Activated T-helper 1 cell treated with anti-CD3 and anti-CD28 coated beads, Interleukin-12 subunit alpha, Interleukin-12 subunit beta, Interleukin-2, Interleukin-4 antibody, amounts not matched to agents 30 ng/mL and 10 ng/mL and 1 ng/mL, durations not matched to agents 14 hours and 24 hours and 36 hours (primary cell): ENCODE measurements at regions not wholly inside any gene's neighbourhood (a gene's known extent, or its start where the extent isn't known, plus 50 kb on each side); places are given as distances from the start of the nearest gene placed in this dataset.

Experiments
- DNase-seq: peaks from one replicate; pipeline ENCODE4 v3.0.0; 2021; ENCODE audit warnings: low spot score
- H3K27ac Mint-ChIP-seq: one replicate; pipeline ENCODE4 v1.8.0; 2021; ENCODE audit warnings: mild to moderate bottlenecking, mixed read lengths
- H3K27me3 Mint-ChIP-seq: one replicate; pipeline ENCODE4 v1.8.0; 2022; ENCODE audit warnings: mild to moderate bottlenecking, moderate library complexity, mixed read lengths; ENCODE audit not compliant: insufficient read depth
- H3K36me3 Mint-ChIP-seq: one replicate; pipeline ENCODE4 v1.8.0; 2021; ENCODE audit warnings: low read depth, mixed read lengths
- H3K4me1 Mint-ChIP-seq: one replicate; pipeline ENCODE4 v1.8.0; 2021; ENCODE audit warnings: low read depth, mixed read lengths
- H3K4me3 Mint-ChIP-seq: one replicate; pipeline ENCODE4 v1.8.0; 2021; ENCODE audit warnings: mild to moderate bottlenecking, moderate library complexity, mixed read lengths
- H3K9me3 Mint-ChIP-seq: one replicate; pipeline ENCODE4 v1.8.0; 2021; ENCODE audit warnings: mixed read lengths
- intact Hi-C: fragments of 100-400 bp; cut with micrococcal nuclease; formaldehyde crosslinking; loops from one replicate; pipeline ENCODE4 v1.15.1; 2024

DNA sequence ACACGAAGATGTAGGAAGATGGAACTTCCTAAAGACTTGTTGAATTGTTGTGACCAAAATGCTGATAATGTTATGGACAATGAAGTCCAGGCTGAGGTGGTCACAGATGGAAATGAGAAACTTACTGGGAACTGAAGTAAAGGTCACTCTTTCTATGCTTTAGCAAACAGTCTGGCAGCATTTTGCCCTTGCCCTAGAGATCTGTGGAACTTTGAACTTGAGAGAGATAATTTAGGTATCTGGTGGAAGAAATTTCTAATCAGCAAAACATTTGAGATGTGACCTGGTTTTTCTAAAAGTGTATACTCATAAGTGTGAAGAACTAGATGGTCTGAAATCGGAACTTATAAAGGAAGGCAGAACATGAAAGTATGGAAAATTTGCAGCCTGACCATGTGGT lies 1785.9 kb downstream of the PCDH7 start:
- Mint-ChIP-seq H3K9me3 (peaks cover 15% of the 10 kb centered on the region), H3K4me3 (no peak overlapping the region), H3K4me1 (no peaks in the 10 kb centered on the region), H3K27me3 (no peaks in the 10 kb centered on the region), H3K27ac (no peak overlapping the region), H3K36me3 (no peaks in the 10 kb centered on the region)
- DNase-seq: no peak
- intact Hi-C loops: no loop called here

- H3K27ac Mint-ChIP-seq: no peak overlapping the region
- intact Hi-C loops: no loop called here
- H3K27me3 Mint-ChIP-seq: no peaks in the 10 kb centered on the region
- no peaks in the 10 kb centered on the region for H3K36me3 Mint-ChIP-seq
- H3K4me3 Mint-ChIP-seq: no peak overlapping the region
- peaks cover 10% of the 10 kb centered on the region for H3K9me3 Mint-ChIP-seq
- no peak for DNase-seq
- no peaks in the 10 kb centered on the region for H3K4me1 Mint-ChIP-seq
Observed at GRCh38 chr4:32519060-32519459, 1798.9 kb downstream of the PCDH7 start.

DNA sequence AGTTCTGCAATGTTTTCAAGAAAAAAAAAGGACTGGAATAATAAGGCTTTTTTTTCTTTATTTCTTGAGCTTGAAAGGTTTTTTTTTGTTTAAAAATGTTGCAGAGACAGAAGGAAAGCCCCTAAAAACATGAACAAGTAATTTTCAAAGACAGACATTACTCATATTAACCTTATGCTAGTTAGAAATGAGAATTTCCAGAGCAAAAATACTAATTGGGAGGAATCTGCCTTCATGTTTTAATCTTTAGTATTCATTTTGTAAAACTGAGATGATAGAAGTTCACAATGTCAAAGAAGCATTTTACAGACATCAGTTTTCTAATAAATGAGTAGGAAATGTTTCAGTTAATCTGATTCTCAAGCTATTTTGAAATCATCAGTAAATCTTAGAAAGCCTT lies 1805.3 kb downstream of the PCDH7 start:
- no peaks in the 10 kb centered on the region for H3K27me3 Mint-ChIP-seq
- intact Hi-C loops: no loop called here
- no peak overlapping the region for H3K27ac Mint-ChIP-seq
- no peaks in the 10 kb centered on the region for H3K4me1 Mint-ChIP-seq
- peaks cover 11% of the 10 kb centered on the region for H3K9me3 Mint-ChIP-seq
- no peaks in the 10 kb centered on the region for H3K36me3 Mint-ChIP-seq
- no peak overlapping the region for H3K4me3 Mint-ChIP-seq
- DNase-seq: no peak

- no peaks in the 10 kb centered on the region for H3K4me1 Mint-ChIP-seq
- H3K27me3 Mint-ChIP-seq: no peaks in the 10 kb centered on the region
- peaks cover 5% of the 10 kb centered on the region for H3K9me3 Mint-ChIP-seq
- no peaks in the 10 kb centered on the region for H3K36me3 Mint-ChIP-seq
- H3K4me3 Mint-ChIP-seq: no peak overlapping the region
- intact Hi-C loops: no loop called here
- no peak overlapping the region for H3K27ac Mint-ChIP-seq
- no peak for DNase-seq
Observed at GRCh38 chr4:32544846-32545245, 1824.7 kb downstream of the PCDH7 start.

GRCh38 chr4:32551943-32552342 lies 1831.8 kb downstream of the PCDH7 start:
- Mint-ChIP-seq H3K27me3 (no peaks in the 10 kb centered on the region), H3K4me3 (no peak overlapping the region), H3K27ac (no peak overlapping the region), H3K4me1 (no peaks in the 10 kb centered on the region), H3K9me3 (no peaks in the 10 kb centered on the region), H3K36me3 (no peaks in the 10 kb centered on the region)
- intact Hi-C loops: no loop called here
- no peak for DNase-seq

GRCh38 chr4:32560306-32560705 lies 1840.1 kb downstream of the PCDH7 start:
- Mint-ChIP-seq H3K27ac (no peak overlapping the region), H3K27me3 (no peaks in the 10 kb centered on the region), H3K4me3 (no peak overlapping the region), H3K4me1 (no peaks in the 10 kb centered on the region), H3K9me3 (peaks cover 15% of the 10 kb centered on the region), H3K36me3 (no peaks in the 10 kb centered on the region)
- intact Hi-C loops: no loop called here
- DNase-seq: no peak

GRCh38 chr4:32562010-32562409 lies 1841.8 kb downstream of the PCDH7 start:
- intact Hi-C loops: no loop called here
- no peak overlapping the region for H3K4me3 Mint-ChIP-seq
- no peaks in the 10 kb centered on the region for H3K4me1 Mint-ChIP-seq
- H3K9me3 Mint-ChIP-seq: peaks cover 25% of the 10 kb centered on the region
- no peaks in the 10 kb centered on the region for H3K36me3 Mint-ChIP-seq
- H3K27ac Mint-ChIP-seq: no peak overlapping the region
- no peaks in the 10 kb centered on the region for H3K27me3 Mint-ChIP-seq
- DNase-seq: no peak

GRCh38 chr4:32564626-32565025 lies 1844.5 kb downstream of the PCDH7 start:
- intact Hi-C loops: no loop called here
- H3K4me3 Mint-ChIP-seq: no peak overlapping the region
- H3K9me3 Mint-ChIP-seq: peaks cover 19% of the 10 kb centered on the region
- H3K4me1 Mint-ChIP-seq: no peaks in the 10 kb centered on the region
- DNase-seq: no peak
- no peak overlapping the region for H3K27ac Mint-ChIP-seq
- no peaks in the 10 kb centered on the region for H3K36me3 Mint-ChIP-seq
- H3K27me3 Mint-ChIP-seq: no peaks in the 10 kb centered on the region

DNA sequence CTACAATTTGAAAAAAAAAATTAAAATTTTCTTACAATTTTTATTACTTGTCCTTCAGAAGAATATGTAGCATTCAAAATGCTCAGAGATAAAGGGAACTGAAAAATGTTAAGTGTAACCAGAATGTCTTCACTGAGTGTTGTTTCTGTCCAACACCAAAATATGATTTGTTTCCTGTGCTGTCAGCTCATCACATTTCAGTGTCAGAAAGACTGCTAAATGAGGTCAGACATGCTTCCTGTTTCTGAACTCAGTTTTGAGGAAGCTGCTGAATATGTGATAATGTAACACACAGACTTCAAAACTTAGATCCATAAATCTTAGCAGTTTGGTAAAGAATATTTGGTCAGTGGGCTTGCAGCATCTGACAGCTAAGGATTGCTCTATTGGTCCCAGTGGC lies 1849.7 kb downstream of the PCDH7 start:
- Mint-ChIP-seq H3K27ac (no peak overlapping the region), H3K4me1 (no peaks in the 10 kb centered on the region), H3K36me3 (no peaks in the 10 kb centered on the region), H3K4me3 (no peak overlapping the region), H3K9me3 (peaks cover 12% of the 10 kb centered on the region), H3K27me3 (no peaks in the 10 kb centered on the region)
- intact Hi-C loops: no loop called here
- DNase-seq: no peak

DNA sequence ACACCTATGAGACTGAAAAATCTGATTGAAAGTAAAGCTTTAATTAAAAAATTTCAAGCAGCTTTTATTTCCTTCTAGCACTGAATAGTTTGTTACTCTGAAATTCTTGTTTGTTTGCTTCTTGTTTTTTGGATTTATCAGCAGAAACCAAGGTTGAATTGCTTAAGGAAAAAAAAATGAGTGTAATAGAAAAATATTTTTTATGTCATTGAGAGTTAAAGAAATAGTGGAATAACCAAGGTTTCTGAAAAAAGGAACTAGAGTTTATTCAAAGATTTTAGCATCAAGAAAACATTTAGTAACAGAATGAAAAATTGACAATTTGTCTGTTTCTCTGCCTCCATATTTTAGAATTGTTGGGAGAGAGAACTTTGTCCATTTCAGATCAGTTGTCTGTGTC lies 1852.2 kb downstream of the PCDH7 start:
- Mint-ChIP-seq H3K4me3 (no peak overlapping the region), H3K9me3 (no peaks in the 10 kb centered on the region), H3K27me3 (no peaks in the 10 kb centered on the region), H3K27ac (no peak overlapping the region), H3K36me3 (no peaks in the 10 kb centered on the region), H3K4me1 (no peaks in the 10 kb centered on the region)
- intact Hi-C loops: no loop called here
- DNase-seq: no peak

DNA sequence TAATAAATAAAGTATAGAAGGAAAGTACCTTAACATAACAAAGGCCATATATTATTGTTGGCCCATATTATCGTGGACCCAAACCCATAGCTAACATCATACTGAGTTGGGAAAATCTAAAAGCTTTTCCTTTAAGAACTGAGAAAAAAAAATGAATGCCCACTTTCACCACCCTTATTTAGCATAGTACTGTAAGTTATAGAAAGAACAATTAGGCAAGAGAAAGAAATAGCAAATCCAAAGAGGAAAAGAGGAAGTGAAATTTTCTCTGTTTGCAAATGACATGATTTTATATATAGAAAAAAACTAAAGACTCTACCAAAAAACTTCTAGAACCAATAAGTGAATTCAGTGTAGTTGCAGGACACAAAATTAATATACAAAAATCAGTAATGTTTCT lies 1854.6 kb downstream of the PCDH7 start:
- intact Hi-C loops: no loop called here
- Mint-ChIP-seq H3K4me3 (no peak overlapping the region), H3K4me1 (no peaks in the 10 kb centered on the region), H3K27ac (no peak overlapping the region), H3K27me3 (no peaks in the 10 kb centered on the region), H3K9me3 (no peaks in the 10 kb centered on the region), H3K36me3 (no peaks in the 10 kb centered on the region)
- DNase-seq: no peak

- no peak overlapping the region for H3K4me3 Mint-ChIP-seq
- H3K27ac Mint-ChIP-seq: no peak overlapping the region
- intact Hi-C loops: no loop called here
- H3K4me1 Mint-ChIP-seq: no peaks in the 10 kb centered on the region
- H3K9me3 Mint-ChIP-seq: peaks cover 22% of the 10 kb centered on the region
- no peak for DNase-seq
- no peaks in the 10 kb centered on the region for H3K36me3 Mint-ChIP-seq
- no peaks in the 10 kb centered on the region for H3K27me3 Mint-ChIP-seq
Observed at GRCh38 chr4:32589097-32589496, 1868.9 kb downstream of the PCDH7 start.

DNA sequence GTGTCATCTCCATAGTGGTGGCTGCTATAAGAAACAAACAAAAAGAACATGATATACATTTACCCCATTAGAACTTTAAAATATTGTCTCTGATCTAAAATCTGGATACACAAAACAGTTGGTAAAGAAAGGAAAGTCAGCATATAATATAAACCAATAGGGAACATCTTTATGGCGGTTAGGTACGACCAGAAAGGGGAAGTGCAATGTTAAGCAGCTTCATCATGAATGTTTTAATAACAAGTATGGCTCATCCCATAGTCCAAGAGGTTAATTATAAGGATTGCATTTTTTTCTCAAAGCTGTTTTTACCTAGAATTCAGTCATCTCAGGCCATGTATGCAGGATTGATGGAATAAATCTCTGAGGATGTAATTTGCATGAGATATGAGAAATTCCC lies 1869.7 kb downstream of the PCDH7 start:
- H3K27me3 Mint-ChIP-seq: no peaks in the 10 kb centered on the region
- intact Hi-C loops: no loop called here
- no peak overlapping the region for H3K4me3 Mint-ChIP-seq
- H3K27ac Mint-ChIP-seq: no peak overlapping the region
- peaks cover 21% of the 10 kb centered on the region for H3K9me3 Mint-ChIP-seq
- no peaks in the 10 kb centered on the region for H3K4me1 Mint-ChIP-seq
- no peaks in the 10 kb centered on the region for H3K36me3 Mint-ChIP-seq
- no peak for DNase-seq

GRCh38 chr4:32597354-32597753 lies 1877.2 kb downstream of the PCDH7 start:
- Mint-ChIP-seq H3K4me3 (no peak overlapping the region), H3K4me1 (no peaks in the 10 kb centered on the region), H3K36me3 (no peaks in the 10 kb centered on the region), H3K27me3 (no peaks in the 10 kb centered on the region), H3K9me3 (peaks cover 6% of the 10 kb centered on the region), H3K27ac (no peak overlapping the region)
- intact Hi-C loops: no loop called here
- no peak for DNase-seq
